ENCODE measurements at regions not wholly inside any gene's neighbourhood (a gene's known extent, or its start where the extent isn't known, plus 50 kb on each side); places are given as distances from the start of the nearest gene placed in this dataset.

GRCh38 chr1:227395426-227396028 is 77.2 kb upstream of the CDC42BPA start:
- TF ChIP-seq POLR2A (conservative IDR thresholded peaks at IDR 0.05) (no peak), ZNF41 (CRISPR knock-in tag; conservative IDR thresholded peaks at IDR 0.05) (no peak), MEIS2 (IDR thresholded peaks at IDR 0.05; ENCODE audit: partially characterized antibody) (no peak), ZNF274 (IDR thresholded peaks at IDR 0.05; ENCODE audit: borderline replicate concordance, low read depth, low read length) (no peak), ATF7 (IDR thresholded peaks at IDR 0.05) (no peak), NKRF (IDR thresholded peaks at IDR 0.05; ENCODE audit: borderline replicate concordance) (no peak), EP300 (IDR thresholded peaks at IDR 0.05; ENCODE audit: low read length) (no peak)
